Keratinocyte (primary cell): ENCODE measurements at regions not wholly inside any gene's neighbourhood (a gene's known extent, or its start where the extent isn't known, plus 50 kb on each side); places are given as distances from the start of the nearest gene placed in this dataset.

Source experiments
- DNase-seq: peaks from one replicate; pipeline ENCODE4 v3.0.0-alpha.2; 2011; ENCODE audit warnings: low read depth, missing footprints, low spot score
- FAIRE-seq: peaks from 2 replicates; lab custom pipeline; 2011; peaks lifted over from hg19 to GRCh38; lab: Jason Lieb, UNC
- H2AFZ ChIP-seq: 2 replicates; pipeline ENCODE4 v1.6.0; 2012; ENCODE audit warnings: low read length, control low read depth, inconsistent platforms; ENCODE audit not compliant: control insufficient read depth
- H3K27ac ChIP-seq: 2 replicates; pipeline ENCODE4 v1.5.1; 2011; ENCODE audit warnings: low read length; ENCODE audit not compliant: control insufficient read depth, insufficient read depth
- H3K27me3 ChIP-seq: 3 replicates; pipeline ENCODE4 v1.6.0; 2011; ENCODE audit warnings: low read length; ENCODE audit not compliant: control insufficient read depth, insufficient read depth; ENCODE audit errors: extremely low read depth
- H3K36me3 ChIP-seq, 2 experiments: 2 replicates in 1 of 2; 3 replicates in 1 of 2; pipeline ENCODE4 v1.5.1; 2011; ENCODE audit warnings: low read length in 2 of 2, mild to moderate bottlenecking in 1 of 2; ENCODE audit not compliant: control insufficient read depth in 2 of 2, insufficient read depth in 2 of 2; ENCODE audit errors: extremely low read depth in 1 of 2
- H3K4me1 ChIP-seq: 3 replicates; pipeline ENCODE4 v1.5.1; 2011; ENCODE audit warnings: low read length; ENCODE audit not compliant: control insufficient read depth, insufficient read depth; ENCODE audit errors: extremely low read depth
- H3K4me2 ChIP-seq: 3 replicates; pipeline ENCODE4 v1.6.0; 2011; ENCODE audit warnings: low read depth, low read length; ENCODE audit not compliant: control insufficient read depth, insufficient read depth; ENCODE audit errors: extremely low read depth
- H3K4me3 ChIP-seq, 3 experiments: fragments of 200-600 bp in 1 of 3; sonication (generic) in 1 of 3; 2 replicates in 2 of 3; 3 replicates in 1 of 3; pipeline ENCODE4 v1.5.1; 2011 to 2016; ENCODE audit warnings: low read length in 3 of 3, mild to moderate bottlenecking in 3 of 3, control low read depth in 2 of 3, inconsistent platforms in 1 of 3, low read depth in 1 of 3, mixed read lengths in 1 of 3, mixed run types in 1 of 3, moderate library complexity in 1 of 3; ENCODE audit not compliant: control insufficient read depth in 2 of 3, insufficient read depth in 2 of 3; ENCODE audit errors: extremely low read depth in 1 of 3
- H3K79me2 ChIP-seq: 2 replicates; pipeline ENCODE4 v1.6.0; 2012; ENCODE audit warnings: low read length; ENCODE audit not compliant: control insufficient read depth, insufficient read depth
- H3K9ac ChIP-seq: 3 replicates; pipeline ENCODE4 v1.6.0; 2011; ENCODE audit warnings: low read length; ENCODE audit not compliant: control insufficient read depth, insufficient read depth; ENCODE audit errors: extremely low read depth
- H3K9me1 ChIP-seq: 3 replicates; pipeline ENCODE4 v1.6.0; 2011; ENCODE audit warnings: low read length; ENCODE audit not compliant: control insufficient read depth, insufficient read depth; ENCODE audit errors: extremely low read depth
- H3K9me3 ChIP-seq: 2 replicates; pipeline ENCODE4 v1.5.1; 2012; ENCODE audit warnings: low read depth, low read length; ENCODE audit not compliant: control insufficient read depth
- H4K20me1 ChIP-seq: 3 replicates; pipeline ENCODE4 v1.6.0; 2011; ENCODE audit warnings: low read length; ENCODE audit not compliant: control insufficient read depth, insufficient read depth; ENCODE audit errors: extremely low read depth
- CTCF ChIP-seq, 3 experiments: IDR thresholded peaks in 1 of 3; conservative IDR thresholded peaks in 1 of 3; optimal IDR thresholded peaks in 1 of 3; 2 replicates in 2 of 3; 3 replicates in 1 of 3; pipeline versions ENCODE3 to v1.5.1; 2011; ENCODE audit warnings: low read length in 3 of 3, mild to moderate bottlenecking in 3 of 3, moderate library complexity in 2 of 3, control low read depth in 1 of 3, inconsistent platforms in 1 of 3; ENCODE audit not compliant: insufficient read depth in 2 of 3; ENCODE audit errors: extremely low read depth in 1 of 3
- EZH2 ChIP-seq: IDR thresholded peaks from one replicate; pipeline ENCODE4 v1.6.1; 2012; ENCODE audit warnings: inconsistent platforms, mild to moderate bottlenecking, low read length, moderate library complexity
- dilution Hi-C: fragments of 300-500 bp; cut with MboI; formaldehyde crosslinking; loops from one replicate; pipeline ENCODE4 v1.7.0; 2020; ENCODE audit warnings: low sequenced_read_pairs; ENCODE audit not compliant: extremely low pct_ligation_motif_present

GRCh38 chr14:81940651-81941050 is 407.0 kb upstream of the SEL1L start:
- no peak overlapping the region for H3K4me3 ChIP-seq
- no peaks in the 10 kb centered on the region for H3K27me3 ChIP-seq
- no peaks in the 10 kb centered on the region for H3K79me2 ChIP-seq
- H3K36me3 ChIP-seq: no peaks in the 10 kb centered on the region
- H2AFZ ChIP-seq: no peak overlapping the region
- no peak for DNase-seq
- H4K20me1 ChIP-seq: no peaks in the 10 kb centered on the region
- no peaks in the 10 kb centered on the region for H3K9me3 ChIP-seq
- no peak for FAIRE-seq
- TF ChIP-seq CTCF (optimal IDR thresholded peaks at IDR 0.05 in 1 of 3, IDR thresholded peaks at IDR 0.05 in 1 of 3, conservative IDR thresholded peaks at IDR 0.05 in 1 of 3; ENCODE audit: extremely low read depth in 1 of 3, insufficient read depth in 2 of 3, low read length in 3 of 3) (no peak), EZH2 (no peak)
- dilution Hi-C loops: no loop called here
- H3K9ac ChIP-seq: no peak overlapping the region
- H3K9me1 ChIP-seq: no peaks in the 10 kb centered on the region
- no peaks in the 10 kb centered on the region for H3K4me1 ChIP-seq
- H3K27ac ChIP-seq: no peak overlapping the region
- H3K4me2 ChIP-seq: no peak overlapping the region

GRCh38 chr14:81942071-81942470 is 408.4 kb upstream of the SEL1L start:
- Histone ChIP-seq H3K36me3 (no peaks in the 10 kb centered on the region), H3K9ac (no peak overlapping the region), H3K27me3 (no peaks in the 10 kb centered on the region), H3K27ac (no peak overlapping the region), H3K4me1 (no peaks in the 10 kb centered on the region), H3K9me3 (no peaks in the 10 kb centered on the region), H2AFZ (no peak overlapping the region), H4K20me1 (no peaks in the 10 kb centered on the region), H3K4me3 (no peak overlapping the region), H3K4me2 (no peak overlapping the region), H3K9me1 (no peaks in the 10 kb centered on the region), H3K79me2 (no peaks in the 10 kb centered on the region)
- DNase-seq: no peak
- TF ChIP-seq CTCF (optimal IDR thresholded peaks at IDR 0.05 in 1 of 3, IDR thresholded peaks at IDR 0.05 in 1 of 3, conservative IDR thresholded peaks at IDR 0.05 in 1 of 3; ENCODE audit: extremely low read depth in 1 of 3, insufficient read depth in 2 of 3, low read length in 3 of 3) (no peak), EZH2 (no peak)
- FAIRE-seq: no peak
- dilution Hi-C loops: no loop called here
